ENCODE measurements at regions not wholly inside any gene's neighbourhood (a gene's known extent, or its start where the extent isn't known, plus 50 kb on each side); places are given as distances from the start of the nearest gene placed in this dataset.

- Mint-ChIP-seq H3K9me3 (peaks cover 7% of the 10 kb centered on the region), H3K4me3 (no peak overlapping the region), H3K4me1 (no peaks in the 10 kb centered on the region), H3K27ac (no peak overlapping the region), H3K27me3 (peaks cover 2% of the 10 kb centered on the region), H3K36me3 (peaks cover 2% of the 10 kb centered on the region)
- DNase-seq (ENCODE audit: low spot score in 2 of 2) (no peak), ATAC-seq (ENCODE audit: low read depth) (no peak)
These were observed 411.8 kb downstream of the FBXO15 start for GRCh38 chr18:73735836-73736235.

GRCh38 chr18:73733806-73734314, 413.8 kb downstream of the FBXO15 start:
- Mint-ChIP-seq H3K4me1 (no peaks in the 10 kb centered on the region), H3K27me3 (peaks cover 2% of the 10 kb centered on the region), H3K36me3 (peaks cover 2% of the 10 kb centered on the region), H3K4me3 (no peak overlapping the region), H3K27ac (no peak overlapping the region), H3K9me3 (peaks cover 8% of the 10 kb centered on the region)
- no peak for ATAC-seq (ENCODE audit: low read depth)
- no peak for DNase-seq (ENCODE audit: low spot score in 2 of 2)

DNA sequence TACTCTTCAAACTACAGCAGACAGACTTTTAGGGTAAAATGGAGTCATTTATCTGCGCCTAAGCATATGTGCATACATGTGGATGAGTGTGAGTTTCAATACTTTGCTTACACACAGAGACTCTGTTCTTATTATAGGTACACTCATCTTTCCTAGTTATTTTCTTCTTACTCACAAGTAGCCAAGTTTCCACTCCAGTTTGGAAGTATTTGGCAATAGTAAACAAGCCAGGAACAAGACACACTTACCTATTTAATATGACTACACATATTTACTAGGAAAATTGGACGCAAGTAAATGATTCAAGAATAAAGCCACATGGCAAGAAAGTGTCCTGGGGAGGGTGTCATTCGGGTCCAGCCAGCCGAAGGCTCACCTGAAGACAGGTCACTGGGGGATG, 414.3 kb downstream of the FBXO15 start:
- peaks cover 2% of the 10 kb centered on the region for H3K36me3 Mint-ChIP-seq
- DNase-seq (ENCODE audit: low spot score in 2 of 2) (no peak), ATAC-seq (ENCODE audit: low read depth) (no peak)
- H3K4me3 Mint-ChIP-seq = no peak overlapping the region
- H3K9me3 Mint-ChIP-seq = peaks cover 8% of the 10 kb centered on the region
- no peaks in the 10 kb centered on the region for H3K4me1 Mint-ChIP-seq
- H3K27me3 Mint-ChIP-seq = peaks cover 2% of the 10 kb centered on the region
- H3K27ac Mint-ChIP-seq = no peak overlapping the region

DNA sequence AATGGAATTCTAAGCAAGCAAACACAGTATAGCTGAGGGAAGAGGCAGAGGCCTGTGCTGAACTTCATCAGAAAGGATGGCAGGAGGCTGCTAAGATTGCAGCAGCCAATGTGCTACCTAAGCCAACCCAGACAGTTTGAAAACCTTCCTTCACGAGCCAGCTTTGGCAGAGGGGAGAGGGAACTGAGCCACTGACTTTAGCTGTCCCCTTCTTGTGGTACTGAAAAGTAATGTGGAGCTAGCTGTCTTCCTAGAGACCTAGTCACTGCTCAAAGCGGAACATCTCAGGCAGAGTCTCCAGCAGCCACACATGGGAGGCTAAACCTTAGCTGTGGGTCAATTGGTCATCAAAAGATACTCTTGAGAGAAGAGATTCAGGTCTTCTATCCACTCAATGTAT, 419.0 kb downstream of the FBXO15 start:
- no peak for ATAC-seq (ENCODE audit: low read depth)
- Mint-ChIP-seq H3K27me3 (peaks cover 2% of the 10 kb centered on the region), H3K36me3 (peaks cover 2% of the 10 kb centered on the region), H3K4me1 (no peaks in the 10 kb centered on the region), H3K4me3 (no peak overlapping the region), H3K27ac (no peak overlapping the region), H3K9me3 (peaks cover 5% of the 10 kb centered on the region)
- DNase-seq (ENCODE audit: low spot score in 2 of 2) = no peak

DNA sequence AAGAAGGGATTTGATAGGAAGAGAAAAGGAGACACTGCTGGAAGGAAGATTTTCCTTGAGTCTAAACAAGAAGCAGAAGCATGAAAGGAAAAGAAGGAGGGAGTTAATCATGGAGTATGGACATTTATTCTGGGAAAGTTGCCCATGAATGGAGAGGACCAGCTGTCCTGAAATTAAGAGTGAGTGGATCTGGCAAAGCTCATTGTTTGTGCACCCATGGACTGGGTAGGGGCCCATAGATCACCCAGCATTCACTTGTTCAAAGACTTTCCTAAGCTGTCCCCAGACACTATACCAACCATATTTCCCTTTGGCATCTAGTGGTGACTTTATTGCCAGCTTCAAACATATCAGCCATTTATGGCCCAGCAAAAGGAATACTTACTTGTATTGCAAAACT, 422.7 kb downstream of the FBXO15 start:
- ATAC-seq (ENCODE audit: low read depth) = no peak
- Mint-ChIP-seq H3K27ac (no peak overlapping the region), H3K36me3 (no peaks in the 10 kb centered on the region), H3K27me3 (no peaks in the 10 kb centered on the region), H3K4me1 (no peaks in the 10 kb centered on the region), H3K4me3 (no peak overlapping the region), H3K9me3 (no peaks in the 10 kb centered on the region)
- DNase-seq (ENCODE audit: low spot score in 2 of 2) = no peak

DNA sequence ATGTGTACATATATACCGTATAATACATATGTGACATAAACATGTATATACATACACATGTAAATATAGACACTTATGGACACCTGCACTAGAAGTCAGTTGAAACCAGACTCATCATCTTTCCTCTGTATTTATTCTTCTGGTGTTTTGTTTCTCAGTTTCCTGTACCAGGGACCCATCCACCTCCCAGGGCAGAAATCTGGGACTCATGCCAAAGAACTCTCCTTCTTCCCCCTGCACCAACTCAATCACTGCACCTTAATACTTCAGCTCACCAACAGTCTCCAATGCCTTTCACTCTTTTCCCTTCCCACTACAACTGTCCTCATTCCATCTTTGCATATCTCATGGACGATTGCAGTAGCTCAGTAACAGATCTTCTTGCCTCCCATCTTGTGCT, 428.0 kb downstream of the FBXO15 start:
- peaks cover 2% of the 10 kb centered on the region for H3K27me3 Mint-ChIP-seq
- DNase-seq (ENCODE audit: low spot score in 2 of 2) (no peak), ATAC-seq (ENCODE audit: low read depth) (no peak)
- no peaks in the 10 kb centered on the region for H3K36me3 Mint-ChIP-seq
- no peak overlapping the region for H3K27ac Mint-ChIP-seq
- peaks cover 3% of the 10 kb centered on the region for H3K9me3 Mint-ChIP-seq
- no peaks in the 10 kb centered on the region for H3K4me1 Mint-ChIP-seq
- H3K4me3 Mint-ChIP-seq = no peak overlapping the region

GRCh38 chr18:73717570-73717969, 430.1 kb downstream of the FBXO15 start:
- Mint-ChIP-seq H3K4me1 (no peaks in the 10 kb centered on the region), H3K36me3 (no peaks in the 10 kb centered on the region), H3K4me3 (no peak overlapping the region), H3K27ac (no peak overlapping the region), H3K9me3 (peaks cover 3% of the 10 kb centered on the region), H3K27me3 (peaks cover 2% of the 10 kb centered on the region)
- DNase-seq (ENCODE audit: low spot score in 2 of 2) (no peak), ATAC-seq (ENCODE audit: low read depth) (no peak)

DNA sequence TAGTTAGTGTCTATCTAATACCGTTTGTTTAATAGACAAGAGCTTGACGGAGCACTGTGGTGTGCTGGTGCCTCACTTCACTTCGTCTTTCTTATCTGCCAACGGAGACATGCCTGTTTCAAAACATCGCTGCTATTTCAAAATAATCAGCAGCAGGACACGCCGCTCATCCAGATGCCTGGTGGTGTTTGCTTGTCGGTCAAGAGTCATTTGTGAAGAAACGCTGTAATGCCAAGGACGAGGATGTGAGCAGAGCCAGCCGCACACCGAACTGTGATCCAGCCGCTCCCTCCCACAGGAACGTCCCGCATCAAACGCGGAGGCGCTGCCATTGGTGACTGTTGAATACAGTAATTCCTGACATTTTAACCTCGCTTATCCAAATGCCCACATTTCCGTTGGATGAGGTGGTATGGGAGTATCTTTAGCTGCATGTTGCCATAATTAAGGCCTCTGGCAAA, 432.4 kb downstream of the FBXO15 start:
- H3K27ac Mint-ChIP-seq = no peak overlapping the region
- H3K9me3 Mint-ChIP-seq = peaks cover 6% of the 10 kb centered on the region
- H3K4me1 Mint-ChIP-seq = no peaks in the 10 kb centered on the region
- no peak overlapping the region for H3K4me3 Mint-ChIP-seq
- peaks cover 2% of the 10 kb centered on the region for H3K27me3 Mint-ChIP-seq
- DNase-seq (ENCODE audit: low spot score in 2 of 2) = no peak
- no peaks in the 10 kb centered on the region for H3K36me3 Mint-ChIP-seq
- ATAC-seq (ENCODE audit: low read depth) = no peak

- Mint-ChIP-seq H3K4me3 (no peak overlapping the region), H3K36me3 (no peaks in the 10 kb centered on the region), H3K9me3 (peaks cover 3% of the 10 kb centered on the region), H3K27me3 (no peaks in the 10 kb centered on the region), H3K4me1 (no peaks in the 10 kb centered on the region), H3K27ac (no peak overlapping the region)
- no peak for DNase-seq (ENCODE audit: low spot score in 2 of 2)
- no peak for ATAC-seq (ENCODE audit: low read depth)
These were observed 433.2 kb downstream of the FBXO15 start for GRCh38 chr18:73714466-73714865.

DNA sequence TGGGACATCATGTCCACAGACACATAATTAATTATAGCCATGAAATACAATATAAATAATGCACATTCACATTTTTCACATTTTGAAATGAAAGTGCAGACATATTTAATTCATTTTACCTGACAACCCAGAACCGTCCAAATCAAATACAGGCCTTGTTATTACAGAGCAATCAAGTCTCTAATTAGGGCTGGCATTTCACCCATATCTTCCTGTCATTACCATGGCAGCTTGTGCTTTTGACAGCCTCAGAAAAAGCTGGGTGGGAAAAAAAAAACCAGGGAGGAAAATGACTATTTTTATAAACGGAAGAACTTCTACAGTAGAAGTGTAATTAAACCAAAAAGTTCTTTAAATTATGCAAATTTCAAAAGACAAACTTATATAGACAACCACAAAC, 436.4 kb downstream of the FBXO15 start:
- no peaks in the 10 kb centered on the region for H3K4me1 Mint-ChIP-seq
- ATAC-seq (ENCODE audit: low read depth) = no peak
- H3K9me3 Mint-ChIP-seq = peaks cover 3% of the 10 kb centered on the region
- H3K27me3 Mint-ChIP-seq = no peaks in the 10 kb centered on the region
- no peak for DNase-seq (ENCODE audit: low spot score in 2 of 2)
- H3K36me3 Mint-ChIP-seq = no peaks in the 10 kb centered on the region
- H3K4me3 Mint-ChIP-seq = no peak overlapping the region
- no peak overlapping the region for H3K27ac Mint-ChIP-seq

DNA sequence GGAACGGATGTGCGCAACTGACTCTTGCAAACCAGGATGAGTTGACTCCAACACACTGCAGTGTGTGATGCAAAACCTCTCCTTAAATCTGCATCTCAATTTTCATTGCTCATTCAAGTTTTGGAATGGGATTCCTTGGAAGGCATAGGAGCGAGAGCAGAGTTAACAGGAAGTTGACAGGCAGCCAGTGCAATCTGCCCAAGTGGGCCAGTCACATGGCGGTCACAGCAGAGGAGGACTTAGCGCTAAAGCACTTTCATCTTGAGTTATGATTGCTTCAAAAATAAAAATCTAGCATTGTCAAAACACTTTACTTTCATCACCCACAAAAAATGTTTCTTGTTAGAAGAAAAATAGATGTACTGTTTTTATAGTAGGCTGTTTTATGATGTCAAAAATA, 439.0 kb downstream of the FBXO15 start:
- ATAC-seq (ENCODE audit: low read depth) (no peak), DNase-seq (ENCODE audit: low spot score in 2 of 2) (no peak)
- Mint-ChIP-seq H3K9me3 (peaks cover 4% of the 10 kb centered on the region), H3K4me1 (no peaks in the 10 kb centered on the region), H3K4me3 (no peak overlapping the region), H3K36me3 (no peaks in the 10 kb centered on the region), H3K27ac (no peak overlapping the region), H3K27me3 (no peaks in the 10 kb centered on the region)

- Mint-ChIP-seq H3K4me1 (no peaks in the 10 kb centered on the region), H3K9me3 (peaks cover 1% of the 10 kb centered on the region), H3K4me3 (no peak overlapping the region), H3K27ac (no peak overlapping the region), H3K27me3 (no peaks in the 10 kb centered on the region), H3K36me3 (no peaks in the 10 kb centered on the region)
- ATAC-seq (ENCODE audit: low read depth) (no peak), DNase-seq (ENCODE audit: low spot score in 2 of 2) (no peak)
These were observed 440.6 kb downstream of the FBXO15 start for GRCh38 chr18:73707035-73707434.

DNA sequence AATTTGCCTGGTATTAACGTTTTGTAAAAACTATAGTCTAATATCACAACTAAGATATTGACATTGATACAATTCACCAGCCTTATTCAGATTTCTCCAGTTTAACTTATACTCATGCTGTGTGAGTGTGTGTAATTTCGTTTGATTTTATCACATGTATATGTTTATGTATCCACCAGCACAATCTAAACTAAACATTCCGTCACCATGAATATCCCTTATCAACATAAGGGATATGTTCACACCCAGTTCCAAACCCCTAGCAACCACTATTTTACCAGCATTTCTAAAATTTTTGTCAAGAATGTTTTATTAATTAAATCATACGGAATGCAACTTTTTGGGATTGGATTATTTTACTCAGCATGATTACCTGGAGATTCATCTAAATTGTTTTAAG, 450.3 kb downstream of the FBXO15 start:
- H3K4me1 Mint-ChIP-seq = no peaks in the 10 kb centered on the region
- H3K9me3 Mint-ChIP-seq = no peaks in the 10 kb centered on the region
- no peaks in the 10 kb centered on the region for H3K36me3 Mint-ChIP-seq
- no peak overlapping the region for H3K27ac Mint-ChIP-seq
- H3K27me3 Mint-ChIP-seq = no peaks in the 10 kb centered on the region
- H3K4me3 Mint-ChIP-seq = no peak overlapping the region
- DNase-seq (ENCODE audit: low spot score in 2 of 2) (no peak), ATAC-seq (ENCODE audit: low read depth) (no peak)

DNA sequence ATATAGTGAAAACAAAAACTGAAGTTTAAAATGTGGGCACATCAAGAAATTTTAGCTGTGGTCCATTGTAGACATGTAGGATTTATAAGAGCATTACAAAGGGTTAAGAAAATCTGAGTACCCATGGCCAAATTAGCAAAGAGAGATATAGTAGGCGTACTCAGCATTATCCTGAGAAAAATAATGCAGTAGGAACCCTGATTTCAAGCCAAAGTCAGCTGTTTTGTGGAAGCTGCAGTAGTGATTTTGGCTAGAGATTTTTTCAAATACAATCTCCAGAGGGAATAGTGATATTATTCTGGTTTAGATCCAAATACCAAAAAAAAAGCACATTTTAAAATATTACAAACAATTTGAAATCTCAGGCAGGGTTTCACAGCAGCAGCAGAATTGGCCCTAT, 450.9 kb downstream of the FBXO15 start:
- DNase-seq (ENCODE audit: low spot score in 2 of 2) (no peak), ATAC-seq (ENCODE audit: low read depth) (no peak)
- H3K4me3 Mint-ChIP-seq = no peak overlapping the region
- H3K27ac Mint-ChIP-seq = no peak overlapping the region
- no peaks in the 10 kb centered on the region for H3K36me3 Mint-ChIP-seq
- H3K4me1 Mint-ChIP-seq = no peaks in the 10 kb centered on the region
- H3K27me3 Mint-ChIP-seq = no peaks in the 10 kb centered on the region
- H3K9me3 Mint-ChIP-seq = no peaks in the 10 kb centered on the region

DNA sequence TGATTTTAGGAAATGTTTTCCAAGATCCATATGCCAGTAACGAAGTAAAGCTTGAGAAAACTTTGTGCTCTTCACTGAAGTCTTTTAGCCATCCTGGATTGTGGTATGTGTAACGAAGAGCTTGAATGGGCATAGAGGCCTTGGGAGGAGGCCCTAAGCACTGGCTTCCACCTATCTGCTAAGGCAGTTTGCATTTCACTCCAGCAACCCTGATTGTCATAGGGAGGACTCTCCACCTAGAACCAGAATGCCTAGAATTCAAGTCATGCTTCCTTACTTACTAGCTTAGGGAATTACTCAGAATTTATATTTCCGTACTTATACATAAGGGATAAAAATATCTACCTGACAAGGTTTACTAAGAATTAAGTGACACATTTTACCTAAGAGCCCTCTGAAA, 451.5 kb downstream of the FBXO15 start:
- ATAC-seq (ENCODE audit: low read depth) (no peak), DNase-seq (ENCODE audit: low spot score in 2 of 2) (no peak)
- Mint-ChIP-seq H3K27me3 (no peaks in the 10 kb centered on the region), H3K4me3 (no peak overlapping the region), H3K36me3 (no peaks in the 10 kb centered on the region), H3K27ac (no peak overlapping the region), H3K9me3 (no peaks in the 10 kb centered on the region), H3K4me1 (no peaks in the 10 kb centered on the region)
